ENCODE measurements at regions not wholly inside any gene's neighbourhood (a gene's known extent, or its start where the extent isn't known, plus 50 kb on each side); places are given as distances from the start of the nearest gene placed in this dataset.

DNA sequence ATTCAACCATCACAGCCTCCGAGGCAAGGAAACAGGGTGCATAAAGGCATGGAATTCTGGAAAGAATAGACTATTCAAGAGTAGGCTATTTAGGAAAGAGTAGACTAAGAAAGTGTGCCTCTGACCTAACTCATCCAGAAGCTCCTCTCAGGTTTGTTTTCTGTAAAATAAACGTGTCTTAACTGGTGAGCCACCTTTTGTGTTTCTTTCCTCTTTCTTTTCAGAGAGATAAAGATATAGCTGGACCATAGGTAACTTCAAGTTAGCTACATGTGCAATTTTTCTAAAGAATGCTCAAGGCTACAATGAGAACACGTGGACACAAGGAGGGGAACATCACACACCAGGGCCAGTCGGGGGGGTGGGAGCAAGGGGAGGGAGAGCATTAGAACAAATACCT, 577.0 kb downstream of the TYW1 start:
- no peak overlapping the region for H3K27ac ChIP-seq (replicated peaks)
- peaks cover 19% of the 10 kb centered on the region for H3K9me3 ChIP-seq (replicated peaks)
- H3K4me1 ChIP-seq, result no peaks in the 10 kb centered on the region
- H3K36me3 ChIP-seq, result no peaks in the 10 kb centered on the region
- DNase-seq, result no peak
- no peak overlapping the region for H3K4me3 ChIP-seq
- peaks cover 8% of the 10 kb centered on the region for H3K27me3 ChIP-seq (ENCODE audit: low read depth)
- TF ChIP-seq, protein P1, sequence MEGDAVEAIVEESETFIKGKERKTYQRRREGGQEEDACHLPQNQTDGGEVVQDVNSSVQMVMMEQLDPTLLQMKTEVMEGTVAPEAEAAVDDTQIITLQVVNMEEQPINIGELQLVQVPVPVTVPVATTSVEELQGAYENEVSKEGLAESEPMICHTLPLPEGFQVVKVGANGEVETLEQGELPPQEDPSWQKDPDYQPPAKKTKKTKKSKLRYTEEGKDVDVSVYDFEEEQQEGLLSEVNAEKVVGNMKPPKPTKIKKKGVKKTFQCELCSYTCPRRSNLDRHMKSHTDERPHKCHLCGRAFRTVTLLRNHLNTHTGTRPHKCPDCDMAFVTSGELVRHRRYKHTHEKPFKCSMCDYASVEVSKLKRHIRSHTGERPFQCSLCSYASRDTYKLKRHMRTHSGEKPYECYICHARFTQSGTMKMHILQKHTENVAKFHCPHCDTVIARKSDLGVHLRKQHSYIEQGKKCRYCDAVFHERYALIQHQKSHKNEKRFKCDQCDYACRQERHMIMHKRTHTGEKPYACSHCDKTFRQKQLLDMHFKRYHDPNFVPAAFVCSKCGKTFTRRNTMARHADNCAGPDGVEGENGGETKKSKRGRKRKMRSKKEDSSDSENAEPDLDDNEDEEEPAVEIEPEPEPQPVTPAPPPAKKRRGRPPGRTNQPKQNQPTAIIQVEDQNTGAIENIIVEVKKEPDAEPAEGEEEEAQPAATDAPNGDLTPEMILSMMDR (IDR thresholded peaks at IDR 0.05; ENCODE audit: borderline replicate concordance), result no peak
- intact Hi-C loops (cut with micrococcal nuclease), result no loop called here

DNA sequence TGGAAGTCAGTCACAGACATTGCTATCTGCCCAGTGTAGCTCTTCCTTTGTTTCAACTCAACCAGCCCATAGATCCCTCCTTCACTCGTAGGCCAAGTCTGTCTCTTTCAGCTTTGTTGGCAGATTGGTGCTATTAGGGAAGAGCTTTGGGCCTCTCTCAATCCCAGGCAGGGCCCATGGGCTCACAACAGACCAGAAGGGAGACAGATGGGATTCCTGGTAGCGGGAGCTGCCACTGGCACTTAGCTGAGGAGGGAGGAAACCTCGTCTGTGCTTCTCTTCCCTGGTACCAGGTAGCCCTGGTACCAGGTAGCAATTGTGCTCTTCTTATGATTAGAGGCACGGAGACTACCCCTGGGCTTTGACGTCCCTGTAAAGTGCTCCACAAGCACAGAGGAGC, 592.0 kb downstream of the TYW1 start:
- H3K36me3 ChIP-seq, result no peaks in the 10 kb centered on the region
- intact Hi-C loops (cut with micrococcal nuclease), result no loop called here
- H3K9me3 ChIP-seq (replicated peaks), result peaks cover 56% of the 10 kb centered on the region
- no peak for DNase-seq
- no peaks in the 10 kb centered on the region for H3K4me1 ChIP-seq
- H3K27ac ChIP-seq (replicated peaks), result no peak overlapping the region
- peaks cover 13% of the 10 kb centered on the region for H3K27me3 ChIP-seq (ENCODE audit: low read depth)
- TF ChIP-seq, protein P1 (IDR thresholded peaks at IDR 0.05; ENCODE audit: borderline replicate concordance), result no peak
- H3K4me3 ChIP-seq, result no peak overlapping the region

DNA sequence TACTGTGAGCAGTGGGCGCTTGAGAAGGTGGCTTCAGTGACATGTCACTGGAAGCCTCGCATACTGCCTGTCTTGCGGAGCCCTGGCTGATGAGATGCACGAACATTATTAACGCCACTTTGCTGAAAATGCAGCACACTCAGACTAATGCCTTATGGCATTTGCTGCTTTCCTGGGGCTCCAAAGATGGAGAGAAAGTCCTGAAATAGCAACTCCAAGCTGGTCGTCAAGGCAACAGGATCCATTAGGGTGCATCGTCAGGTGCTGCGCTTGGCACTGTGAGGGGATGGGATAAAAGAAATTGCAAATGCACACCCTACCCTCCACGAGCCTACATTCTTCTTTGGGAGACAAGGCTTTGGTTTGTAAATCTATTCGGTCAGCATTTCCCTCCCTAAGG, 592.5 kb downstream of the TYW1 start:
- intact Hi-C loops (cut with micrococcal nuclease), result no loop called here

DNA sequence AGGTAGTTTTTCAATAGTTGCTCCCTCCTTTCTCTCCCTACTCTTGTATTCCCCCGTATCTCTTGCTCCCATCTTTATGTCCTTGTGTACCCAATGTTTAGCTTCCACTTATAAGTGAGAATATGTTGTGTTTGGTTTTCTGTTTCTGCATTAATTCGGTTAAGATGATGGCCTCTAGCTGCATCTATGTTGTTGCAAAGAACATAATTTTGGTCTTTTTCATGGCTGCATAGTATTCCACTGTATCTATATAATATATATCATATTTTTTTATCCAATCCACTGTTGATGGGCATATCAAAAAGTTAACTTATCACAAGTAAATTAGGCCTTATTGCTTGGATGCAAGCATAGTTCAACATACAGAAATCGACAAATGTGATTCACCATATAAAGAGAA, 594.0 kb downstream of the TYW1 start:
- H3K4me3 ChIP-seq, result no peak overlapping the region
- DNase-seq, result no peak
- TF ChIP-seq, protein P1 (IDR thresholded peaks at IDR 0.05; ENCODE audit: borderline replicate concordance), result no peak
- intact Hi-C loops (cut with micrococcal nuclease), result no loop called here
- peaks cover 28% of the 10 kb centered on the region for H3K27me3 ChIP-seq (ENCODE audit: low read depth)
- no peak overlapping the region for H3K27ac ChIP-seq (replicated peaks)
- H3K36me3 ChIP-seq, result no peaks in the 10 kb centered on the region
- peaks cover 37% of the 10 kb centered on the region for H3K9me3 ChIP-seq (replicated peaks)
- no peaks in the 10 kb centered on the region for H3K4me1 ChIP-seq

More for the DNA sequence above, 592.5 kb downstream of the TYW1 start:
- peaks cover 51% of the 10 kb centered on the region for H3K9me3 ChIP-seq (replicated peaks)
- H3K4me1 ChIP-seq, result no peaks in the 10 kb centered on the region
- H3K36me3 ChIP-seq, result no peaks in the 10 kb centered on the region
- TF ChIP-seq, protein P1 (IDR thresholded peaks at IDR 0.05; ENCODE audit: borderline replicate concordance), result no peak
- H3K4me3 ChIP-seq, result no peak overlapping the region
- H3K27me3 ChIP-seq (ENCODE audit: low read depth), result peaks cover 18% of the 10 kb centered on the region
- no peak overlapping the region for H3K27ac ChIP-seq (replicated peaks)
- no peak for DNase-seq

DNA sequence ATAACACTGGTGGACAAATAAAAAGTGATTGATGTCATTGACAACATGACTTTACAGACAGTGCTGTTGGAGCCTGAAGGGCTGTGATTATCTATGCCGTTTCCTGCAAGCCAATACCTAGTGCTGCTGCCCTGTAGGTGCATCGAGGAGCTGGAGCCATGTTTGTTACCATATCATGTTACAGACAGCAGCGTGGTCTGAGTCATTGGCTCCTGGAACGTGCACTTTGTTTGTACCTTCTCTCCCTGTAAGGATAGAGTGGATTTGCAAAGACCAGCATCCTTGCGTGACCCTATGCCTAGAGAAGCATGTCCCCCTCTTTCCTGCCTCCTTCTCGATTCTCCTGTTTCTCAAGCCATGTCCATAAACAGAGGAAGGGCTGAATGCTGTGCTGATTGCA, 597.2 kb downstream of the TYW1 start:
- no peak for DNase-seq
- Histone ChIP-seq H3K9me3 (replicated peaks) (peaks cover 8% of the 10 kb centered on the region), H3K4me1 (no peaks in the 10 kb centered on the region), H3K36me3 (no peaks in the 10 kb centered on the region), H3K27me3 (ENCODE audit: low read depth) (peaks cover 58% of the 10 kb centered on the region), H3K27ac (replicated peaks) (no peak overlapping the region), H3K4me3 (no peak overlapping the region)
- intact Hi-C loops (cut with micrococcal nuclease), result no loop called here
- TF ChIP-seq, protein P1 (IDR thresholded peaks at IDR 0.05; ENCODE audit: borderline replicate concordance), result no peak
